Activated T-cell treated with anti-CD3 and anti-CD28 coated beads, Interleukin-2, amount 50 U/mL, for 1 hour (primary cell): ENCODE measurements at regions not wholly inside any gene's neighbourhood (a gene's known extent, or its start where the extent isn't known, plus 50 kb on each side); places are given as distances from the start of the nearest gene placed in this dataset.

Experiments used
- DNase-seq: peaks from one replicate; pipeline ENCODE4 v3.0.0-alpha.2; 2020

GRCh38 chr6:113401231-113401630 lies 455.9 kb upstream of the MARCKS start:
- DNase-seq = no peak

- no peak for DNase-seq
These were observed 454.6 kb upstream of the MARCKS start for GRCh38 chr6:113402544-113402943.

- no peak for DNase-seq
These were observed 453.1 kb upstream of the MARCKS start for GRCh38 chr6:113403966-113404595.

GRCh38 chr6:113405326-113406047 lies 451.7 kb upstream of the MARCKS start:
- DNase-seq = no peak

- no peak for DNase-seq
These were observed 451.0 kb upstream of the MARCKS start for GRCh38 chr6:113406048-113406695.

GRCh38 chr6:113411011-113411410 lies 446.1 kb upstream of the MARCKS start:
- no peak for DNase-seq

GRCh38 chr6:113412589-113413357 lies 444.4 kb upstream of the MARCKS start:
- DNase-seq = no peak

GRCh38 chr6:113414511-113414910 lies 442.6 kb upstream of the MARCKS start:
- DNase-seq = no peak

GRCh38 chr6:113416170-113416569 lies 441.0 kb upstream of the MARCKS start:
- no peak for DNase-seq

GRCh38 chr6:113420290-113420689 lies 436.9 kb upstream of the MARCKS start:
- no peak for DNase-seq

- DNase-seq = no peak
These were observed 435.1 kb upstream of the MARCKS start for GRCh38 chr6:113421997-113422396.

- DNase-seq = no peak
These were observed 433.2 kb upstream of the MARCKS start for GRCh38 chr6:113423956-113424355.

GRCh38 chr6:113425977-113426660 lies 431.0 kb upstream of the MARCKS start:
- DNase-seq = no peak

- no peak for DNase-seq
These were observed 429.5 kb upstream of the MARCKS start for GRCh38 chr6:113427617-113428016.

GRCh38 chr6:113428702-113429101 lies 428.4 kb upstream of the MARCKS start:
- DNase-seq = no peak

- no peak for DNase-seq
These were observed 424.4 kb upstream of the MARCKS start for GRCh38 chr6:113432521-113433334.

GRCh38 chr6:113433335-113433991 lies 423.7 kb upstream of the MARCKS start:
- DNase-seq = no peak

GRCh38 chr6:113434641-113435040 lies 422.5 kb upstream of the MARCKS start:
- DNase-seq = no peak

- DNase-seq = no peak
These were observed 419.6 kb upstream of the MARCKS start for GRCh38 chr6:113437566-113437965.

- no peak for DNase-seq
These were observed 417.3 kb upstream of the MARCKS start for GRCh38 chr6:113439866-113440265.

- no peak for DNase-seq
These were observed 415.1 kb upstream of the MARCKS start for GRCh38 chr6:113442040-113442439.
